ENCODE measurements at regions not wholly inside any gene's neighbourhood (a gene's known extent, or its start where the extent isn't known, plus 50 kb on each side); places are given as distances from the start of the nearest gene placed in this dataset.

DNA sequence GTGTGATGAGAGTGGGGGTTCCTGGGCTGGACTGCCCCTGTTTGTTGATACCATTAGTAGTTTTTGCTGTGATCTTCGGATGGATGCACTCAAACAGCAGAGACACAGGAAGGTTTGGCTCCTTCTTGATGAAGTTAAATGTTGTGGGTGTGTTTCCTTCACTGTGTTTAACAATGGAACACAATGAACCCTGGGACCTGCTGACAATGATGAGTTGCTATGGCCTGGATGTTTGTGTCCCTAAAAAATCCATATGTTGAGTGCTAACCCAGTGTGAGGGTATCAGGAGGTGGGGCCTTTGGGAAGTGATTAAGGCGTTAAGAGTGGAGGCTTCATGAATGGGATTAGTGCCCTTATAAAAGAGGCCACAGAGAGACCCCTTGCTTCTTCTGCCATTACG is 237.4 kb upstream of the HS6ST1 start:
- DNase-seq (ENCODE audit: low read depth in 1 of 2, low spot score in 1 of 2) = no peak
- TF ChIP-seq, protein P1, sequence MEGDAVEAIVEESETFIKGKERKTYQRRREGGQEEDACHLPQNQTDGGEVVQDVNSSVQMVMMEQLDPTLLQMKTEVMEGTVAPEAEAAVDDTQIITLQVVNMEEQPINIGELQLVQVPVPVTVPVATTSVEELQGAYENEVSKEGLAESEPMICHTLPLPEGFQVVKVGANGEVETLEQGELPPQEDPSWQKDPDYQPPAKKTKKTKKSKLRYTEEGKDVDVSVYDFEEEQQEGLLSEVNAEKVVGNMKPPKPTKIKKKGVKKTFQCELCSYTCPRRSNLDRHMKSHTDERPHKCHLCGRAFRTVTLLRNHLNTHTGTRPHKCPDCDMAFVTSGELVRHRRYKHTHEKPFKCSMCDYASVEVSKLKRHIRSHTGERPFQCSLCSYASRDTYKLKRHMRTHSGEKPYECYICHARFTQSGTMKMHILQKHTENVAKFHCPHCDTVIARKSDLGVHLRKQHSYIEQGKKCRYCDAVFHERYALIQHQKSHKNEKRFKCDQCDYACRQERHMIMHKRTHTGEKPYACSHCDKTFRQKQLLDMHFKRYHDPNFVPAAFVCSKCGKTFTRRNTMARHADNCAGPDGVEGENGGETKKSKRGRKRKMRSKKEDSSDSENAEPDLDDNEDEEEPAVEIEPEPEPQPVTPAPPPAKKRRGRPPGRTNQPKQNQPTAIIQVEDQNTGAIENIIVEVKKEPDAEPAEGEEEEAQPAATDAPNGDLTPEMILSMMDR (IDR thresholded peaks at IDR 0.05; ENCODE audit: insufficient read depth, low read length) = no peak
- no peak for TF ChIP-seq POLR2AphosphoS5 (IDR thresholded peaks at IDR 0.05; ENCODE audit: low read depth)
- no peaks in the 10 kb centered on the region for H3K27me3 ChIP-seq (ENCODE audit: insufficient read depth, poor library complexity, severe bottlenecking)
- H3K4me3 ChIP-seq (replicated peaks; ENCODE audit: insufficient read depth, low read length) = no peak overlapping the region
- no peak overlapping the region for H3K27ac ChIP-seq (replicated peaks)

DNA sequence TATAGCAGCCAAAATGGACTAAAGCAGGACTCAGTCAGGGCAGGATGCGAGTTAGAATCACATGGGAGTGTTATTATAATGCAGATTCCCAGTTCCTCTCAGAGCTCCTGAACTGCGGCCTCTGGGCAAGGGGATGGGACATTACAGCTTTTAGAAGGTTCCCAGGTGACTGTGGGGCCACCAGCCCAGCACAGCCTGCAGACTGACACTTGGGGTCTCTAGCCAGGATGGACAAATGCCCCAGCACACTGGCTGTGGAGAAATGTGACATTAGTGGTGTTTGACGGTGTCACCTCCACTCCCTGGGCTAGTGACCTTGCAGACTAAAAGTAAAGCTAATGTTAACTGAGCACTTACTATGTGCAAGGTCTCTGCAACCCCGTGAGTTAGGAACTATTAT is 238.0 kb upstream of the HS6ST1 start:
- Histone ChIP-seq H3K27me3 (ENCODE audit: insufficient read depth, poor library complexity, severe bottlenecking) (no peaks in the 10 kb centered on the region), H3K27ac (replicated peaks) (no peak overlapping the region), H3K4me3 (replicated peaks; ENCODE audit: insufficient read depth, low read length) (no peak overlapping the region)
- no peak for DNase-seq (ENCODE audit: low read depth in 1 of 2, low spot score in 1 of 2)
- TF ChIP-seq, protein P1 (IDR thresholded peaks at IDR 0.05; ENCODE audit: insufficient read depth, low read length) = no peak
- TF ChIP-seq POLR2AphosphoS5 (IDR thresholded peaks at IDR 0.05; ENCODE audit: low read depth) (no peak), SPI1 (IDR thresholded peaks at IDR 0.05; ENCODE audit: borderline replicate concordance, low read depth) (no peak), GABPA (IDR thresholded peaks at IDR 0.05; ENCODE audit: low read depth) (no peak)
- TF ChIP-seq, protein P2, sequence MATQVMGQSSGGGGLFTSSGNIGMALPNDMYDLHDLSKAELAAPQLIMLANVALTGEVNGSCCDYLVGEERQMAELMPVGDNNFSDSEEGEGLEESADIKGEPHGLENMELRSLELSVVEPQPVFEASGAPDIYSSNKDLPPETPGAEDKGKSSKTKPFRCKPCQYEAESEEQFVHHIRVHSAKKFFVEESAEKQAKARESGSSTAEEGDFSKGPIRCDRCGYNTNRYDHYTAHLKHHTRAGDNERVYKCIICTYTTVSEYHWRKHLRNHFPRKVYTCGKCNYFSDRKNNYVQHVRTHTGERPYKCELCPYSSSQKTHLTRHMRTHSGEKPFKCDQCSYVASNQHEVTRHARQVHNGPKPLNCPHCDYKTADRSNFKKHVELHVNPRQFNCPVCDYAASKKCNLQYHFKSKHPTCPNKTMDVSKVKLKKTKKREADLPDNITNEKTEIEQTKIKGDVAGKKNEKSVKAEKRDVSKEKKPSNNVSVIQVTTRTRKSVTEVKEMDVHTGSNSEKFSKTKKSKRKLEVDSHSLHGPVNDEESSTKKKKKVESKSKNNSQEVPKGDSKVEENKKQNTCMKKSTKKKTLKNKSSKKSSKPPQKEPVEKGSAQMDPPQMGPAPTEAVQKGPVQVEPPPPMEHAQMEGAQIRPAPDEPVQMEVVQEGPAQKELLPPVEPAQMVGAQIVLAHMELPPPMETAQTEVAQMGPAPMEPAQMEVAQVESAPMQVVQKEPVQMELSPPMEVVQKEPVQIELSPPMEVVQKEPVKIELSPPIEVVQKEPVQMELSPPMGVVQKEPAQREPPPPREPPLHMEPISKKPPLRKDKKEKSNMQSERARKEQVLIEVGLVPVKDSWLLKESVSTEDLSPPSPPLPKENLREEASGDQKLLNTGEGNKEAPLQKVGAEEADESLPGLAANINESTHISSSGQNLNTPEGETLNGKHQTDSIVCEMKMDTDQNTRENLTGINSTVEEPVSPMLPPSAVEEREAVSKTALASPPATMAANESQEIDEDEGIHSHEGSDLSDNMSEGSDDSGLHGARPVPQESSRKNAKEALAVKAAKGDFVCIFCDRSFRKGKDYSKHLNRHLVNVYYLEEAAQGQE (IDR thresholded peaks at IDR 0.05; ENCODE audit: insufficient replicate concordance, low read depth) = no peak

DNA sequence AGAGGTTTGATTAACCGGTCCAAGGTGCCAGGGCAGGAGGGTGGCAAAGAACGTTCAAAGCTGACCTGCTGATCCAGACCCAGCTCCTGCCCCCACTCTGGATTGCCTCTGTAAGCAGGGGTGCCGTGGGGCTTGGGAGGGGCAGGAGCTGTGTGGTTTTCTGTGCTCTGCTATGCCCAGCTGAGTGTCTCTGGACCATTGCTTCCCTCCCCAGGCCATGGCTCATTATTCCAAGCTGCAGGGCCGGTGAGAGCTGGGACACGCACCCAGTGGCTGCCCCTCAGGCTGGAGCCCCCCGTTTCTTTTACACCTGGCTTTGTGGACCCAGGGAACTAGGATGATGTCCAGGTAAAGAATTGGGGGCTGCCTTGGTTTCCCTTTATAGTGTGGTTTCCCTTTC is 238.4 kb upstream of the HS6ST1 start:
- H3K4me3 ChIP-seq (replicated peaks; ENCODE audit: insufficient read depth, low read length) = no peak overlapping the region
- no peaks in the 10 kb centered on the region for H3K27me3 ChIP-seq (ENCODE audit: insufficient read depth, poor library complexity, severe bottlenecking)
- DNase-seq (ENCODE audit: low read depth in 1 of 2, low spot score in 1 of 2) = no peak
- no peak overlapping the region for H3K27ac ChIP-seq (replicated peaks)
- TF ChIP-seq SPI1 (IDR thresholded peaks at IDR 0.05; ENCODE audit: borderline replicate concordance, low read depth) (no peak), GABPA (IDR thresholded peaks at IDR 0.05; ENCODE audit: low read depth) (no peak), POLR2AphosphoS5 (IDR thresholded peaks at IDR 0.05; ENCODE audit: low read depth) (no peak)
- TF ChIP-seq, protein P2 (IDR thresholded peaks at IDR 0.05; ENCODE audit: insufficient replicate concordance, low read depth) = no peak

DNA sequence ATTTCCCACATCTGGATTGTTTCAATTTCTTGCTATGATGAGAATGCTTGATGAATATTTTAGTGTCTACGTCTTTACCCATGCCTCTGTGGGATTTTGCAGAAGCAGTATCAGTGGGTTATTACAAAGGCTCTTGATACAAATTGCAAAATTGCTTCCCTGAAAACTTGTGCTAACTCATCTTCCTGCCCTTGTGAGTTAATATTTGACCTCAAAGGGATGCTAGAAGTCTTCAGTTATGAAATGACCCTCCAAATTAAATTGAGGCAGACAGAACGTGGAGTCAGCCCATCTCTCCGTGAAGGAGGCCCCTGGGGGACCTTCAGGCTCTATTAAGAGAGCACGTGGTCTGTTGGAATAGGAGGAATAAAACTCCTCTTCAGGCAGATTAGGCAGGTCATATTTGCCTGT is 239.2 kb upstream of the HS6ST1 start:
- H3K27ac ChIP-seq (replicated peaks) = no peak overlapping the region
- peak; percentile 43 to 66 for DNase-seq (ENCODE audit: low read depth in 1 of 2, low spot score in 1 of 2)

More for the DNA sequence above, 239.2 kb upstream of the HS6ST1 start:
- TF ChIP-seq SPI1 (IDR thresholded peaks at IDR 0.05; ENCODE audit: borderline replicate concordance, low read depth) (no peak), POLR2AphosphoS5 (IDR thresholded peaks at IDR 0.05; ENCODE audit: low read depth) (no peak), GABPA (IDR thresholded peaks at IDR 0.05; ENCODE audit: low read depth) (no peak)
- TF ChIP-seq, protein P2 (IDR thresholded peaks at IDR 0.05; ENCODE audit: insufficient replicate concordance, low read depth) = no peak
- TF ChIP-seq, protein P1 (IDR thresholded peaks at IDR 0.05; ENCODE audit: insufficient read depth, low read length) = no peak
- Histone ChIP-seq H3K27me3 (ENCODE audit: insufficient read depth, poor library complexity, severe bottlenecking) (no peaks in the 10 kb centered on the region), H3K4me3 (replicated peaks; ENCODE audit: insufficient read depth, low read length) (no peak overlapping the region)

Measured in HL-60 (cell line).